Midbrain (tissue), 1 donor: ENCODE measurements at regions not wholly inside any gene's neighbourhood (a gene's known extent, or its start where the extent isn't known, plus 50 kb on each side); places are given as distances from the start of the nearest gene placed in this dataset.
"Not testable (repeated sequence)": the region's sequence is repeated elsewhere in the genome, so short reads cannot be mapped to it uniquely, and the experiment has no call there.

Experiments used
- DNase-seq: peaks from one replicate; lab custom pipeline; 2025; lab: John Stamatoyannopoulos, UW

GRCh38 chr2:118464546-118465265, 376.4 kb downstream of the INSIG2 start:
- DNase-seq: no peak

- DNase-seq: no peak
Measured at GRCh38 chr2:118464046-118464445, 375.8 kb downstream of the INSIG2 start.

GRCh38 chr2:118460425-118460824, 372.2 kb downstream of the INSIG2 start:
- no peak for DNase-seq

GRCh38 chr2:118459426-118459825, 371.2 kb downstream of the INSIG2 start:
- no peak for DNase-seq

GRCh38 chr2:118457951-118458350, 369.7 kb downstream of the INSIG2 start:
- DNase-seq: no peak

GRCh38 chr2:118449401-118449800, 361.1 kb downstream of the INSIG2 start:
- DNase-seq: no peak

- no peak for DNase-seq
Measured at GRCh38 chr2:118443596-118443995, 355.3 kb downstream of the INSIG2 start.

GRCh38 chr2:118442996-118443553, 354.8 kb downstream of the INSIG2 start:
- DNase-seq: no peak

- no peak for DNase-seq
Measured at GRCh38 chr2:118442046-118442445, 353.8 kb downstream of the INSIG2 start.

- no peak for DNase-seq
Measured at GRCh38 chr2:118440404-118441098, 352.3 kb downstream of the INSIG2 start.

- DNase-seq: no peak
Measured at GRCh38 chr2:118437501-118437900, 349.2 kb downstream of the INSIG2 start.

GRCh38 chr2:118431997-118432396, 343.7 kb downstream of the INSIG2 start:
- no peak for DNase-seq

- DNase-seq: no peak
Measured at GRCh38 chr2:118431586-118431985, 343.3 kb downstream of the INSIG2 start.

GRCh38 chr2:118431165-118431517, 342.9 kb downstream of the INSIG2 start:
- DNase-seq: no peak

- DNase-seq: no peak
Measured at GRCh38 chr2:118430510-118431164, 342.4 kb downstream of the INSIG2 start.

GRCh38 chr2:118425191-118425590, 336.9 kb downstream of the INSIG2 start:
- DNase-seq: no peak

GRCh38 chr2:118423776-118424175, 335.5 kb downstream of the INSIG2 start:
- no peak for DNase-seq

GRCh38 chr2:118421648-118422047, 333.4 kb downstream of the INSIG2 start:
- no peak for DNase-seq

GRCh38 chr2:118417406-118418120, 329.3 kb downstream of the INSIG2 start:
- no peak for DNase-seq

- DNase-seq: not testable (repeated sequence)
Measured at GRCh38 chr2:118415186-118415585, 326.9 kb downstream of the INSIG2 start.

GRCh38 chr2:118403658-118404451, 315.6 kb downstream of the INSIG2 start:
- DNase-seq: no peak
